Islet precursor cell (in vitro differentiated cells): ENCODE measurements at regions not wholly inside any gene's neighbourhood (a gene's known extent, or its start where the extent isn't known, plus 50 kb on each side); places are given as distances from the start of the nearest gene placed in this dataset.
A peak's percentile ranks its signal among the peaks of the same experiment; 100 is the strongest.

Experiments
- DNase-seq: peaks from one replicate; pipeline ENCODE4 v3.0.0-alpha.2; 2018

GRCh38 chr9:79000230-79001002, 571.3 kb upstream of the TLE4 start:
- no peak for DNase-seq

DNA sequence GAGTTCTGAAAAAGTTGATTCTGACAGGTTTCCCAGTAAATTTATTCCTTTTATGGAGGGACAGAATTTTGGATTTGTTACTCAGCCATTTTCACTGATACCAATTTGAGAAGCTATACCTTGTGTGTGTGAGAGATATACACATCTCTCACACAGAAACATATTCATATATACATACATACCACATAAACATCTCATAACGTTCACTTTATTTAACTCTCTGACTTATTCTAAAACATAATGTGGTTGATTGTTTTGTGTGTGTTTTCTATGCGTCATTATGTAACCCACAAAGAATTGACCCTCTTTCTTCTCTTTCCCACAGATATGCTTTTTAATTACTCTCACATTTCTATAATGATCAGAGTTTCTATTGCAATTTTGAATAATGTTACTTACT, 570.8 kb upstream of the TLE4 start:
- DNase-seq, result no peak

DNA sequence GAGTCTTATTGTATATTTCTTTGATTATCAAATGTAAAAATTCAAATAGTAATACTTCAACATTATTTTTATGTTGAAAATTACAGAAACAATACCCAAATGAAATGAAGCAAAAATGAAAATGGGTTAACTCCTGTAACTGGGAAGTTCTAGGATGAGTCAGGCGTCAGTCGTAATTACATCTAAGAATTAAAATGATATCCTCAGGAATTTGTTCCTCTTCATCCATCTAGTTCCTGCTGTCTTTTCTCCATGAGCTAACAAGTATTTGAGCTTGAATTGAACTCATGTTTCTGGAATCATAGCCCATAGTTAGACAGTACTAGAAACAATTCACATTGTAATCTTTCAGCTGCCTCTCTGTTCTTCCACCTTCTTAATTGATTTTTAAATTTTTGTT, 568.3 kb upstream of the TLE4 start:
- DNase-seq, result no peak

DNA sequence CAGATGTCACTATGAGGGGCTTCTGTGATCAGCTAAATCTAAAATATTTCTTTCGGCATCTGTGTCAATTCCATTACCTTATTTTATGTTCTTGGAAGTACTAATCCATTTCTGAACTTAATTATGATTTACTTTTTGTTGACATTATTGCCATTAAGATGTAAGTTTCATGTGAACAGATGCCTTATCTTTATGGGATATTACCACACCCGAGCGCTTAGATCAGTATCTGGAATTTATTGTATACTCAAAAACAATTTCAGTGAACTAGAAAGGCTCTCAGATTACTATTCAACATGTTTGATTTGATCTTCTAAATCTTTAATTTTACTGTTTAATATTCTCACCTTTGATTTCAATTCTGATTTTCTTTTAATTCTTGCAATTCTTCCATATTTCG, 567.7 kb upstream of the TLE4 start:
- no peak for DNase-seq

DNA sequence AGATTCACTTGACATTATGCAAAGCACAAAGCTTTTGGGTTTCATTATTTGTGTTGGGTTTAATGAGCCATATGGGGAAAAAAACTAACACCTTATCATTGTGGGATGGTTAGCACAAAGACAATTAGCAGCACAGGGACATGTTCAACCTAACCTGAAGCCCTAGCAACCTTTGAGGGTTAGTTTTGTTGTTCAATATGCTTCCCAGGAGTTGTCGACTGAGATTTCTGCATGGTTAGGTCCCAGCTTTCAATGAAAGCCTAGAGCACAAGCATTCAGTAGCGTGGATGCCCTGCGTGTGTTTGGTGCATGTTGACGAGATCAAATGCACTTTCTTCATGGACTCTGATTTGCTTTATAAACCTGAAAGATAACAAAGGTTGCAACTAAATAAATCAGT, 565.2 kb upstream of the TLE4 start:
- DNase-seq, result no peak

DNA sequence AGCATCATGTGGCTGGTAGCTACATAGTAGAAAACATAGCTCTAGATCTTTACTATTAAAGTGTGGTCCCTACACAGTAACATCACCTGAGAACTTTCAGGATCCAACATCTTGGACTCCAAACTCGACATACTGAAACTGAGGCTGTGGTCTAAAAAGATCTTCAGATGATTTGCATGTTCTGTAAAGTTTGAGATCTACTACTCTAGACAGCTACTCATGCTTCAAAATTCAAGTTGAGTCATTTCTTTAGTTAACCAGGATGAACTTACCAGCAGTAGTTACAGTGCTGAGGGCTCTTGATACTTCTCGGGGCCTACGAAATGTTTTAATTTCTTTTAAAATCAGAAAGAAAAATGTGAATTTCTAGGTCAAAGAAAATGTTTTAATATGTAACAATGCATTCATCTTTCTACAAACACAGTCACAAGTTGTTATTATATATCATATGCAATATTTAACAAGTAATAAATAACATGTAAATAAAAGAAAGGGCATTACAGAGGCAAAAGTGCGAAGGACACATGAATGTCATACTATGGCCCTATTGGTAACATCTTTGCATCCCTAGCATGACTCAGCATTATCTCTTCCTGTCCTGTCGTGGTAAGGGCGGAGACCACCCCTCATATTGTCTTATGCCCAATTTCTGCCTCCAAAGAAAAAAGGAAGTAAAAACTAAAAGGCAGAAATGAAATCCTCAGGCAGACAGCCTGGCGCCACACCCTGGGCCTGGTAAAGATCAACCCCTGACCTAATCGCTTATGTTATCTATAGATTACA, 563.9 kb upstream of the TLE4 start:
- no peak for DNase-seq

GRCh38 chr9:79008916-79009315, 562.8 kb upstream of the TLE4 start:
- no peak for DNase-seq

- no peak for DNase-seq
Observed at GRCh38 chr9:79011461-79011860, 560.3 kb upstream of the TLE4 start.

- DNase-seq, result no peak
Observed at GRCh38 chr9:79012561-79012960, 559.2 kb upstream of the TLE4 start.

- no peak for DNase-seq
Observed at GRCh38 chr9:79013715-79014610, 557.8 kb upstream of the TLE4 start.

DNA sequence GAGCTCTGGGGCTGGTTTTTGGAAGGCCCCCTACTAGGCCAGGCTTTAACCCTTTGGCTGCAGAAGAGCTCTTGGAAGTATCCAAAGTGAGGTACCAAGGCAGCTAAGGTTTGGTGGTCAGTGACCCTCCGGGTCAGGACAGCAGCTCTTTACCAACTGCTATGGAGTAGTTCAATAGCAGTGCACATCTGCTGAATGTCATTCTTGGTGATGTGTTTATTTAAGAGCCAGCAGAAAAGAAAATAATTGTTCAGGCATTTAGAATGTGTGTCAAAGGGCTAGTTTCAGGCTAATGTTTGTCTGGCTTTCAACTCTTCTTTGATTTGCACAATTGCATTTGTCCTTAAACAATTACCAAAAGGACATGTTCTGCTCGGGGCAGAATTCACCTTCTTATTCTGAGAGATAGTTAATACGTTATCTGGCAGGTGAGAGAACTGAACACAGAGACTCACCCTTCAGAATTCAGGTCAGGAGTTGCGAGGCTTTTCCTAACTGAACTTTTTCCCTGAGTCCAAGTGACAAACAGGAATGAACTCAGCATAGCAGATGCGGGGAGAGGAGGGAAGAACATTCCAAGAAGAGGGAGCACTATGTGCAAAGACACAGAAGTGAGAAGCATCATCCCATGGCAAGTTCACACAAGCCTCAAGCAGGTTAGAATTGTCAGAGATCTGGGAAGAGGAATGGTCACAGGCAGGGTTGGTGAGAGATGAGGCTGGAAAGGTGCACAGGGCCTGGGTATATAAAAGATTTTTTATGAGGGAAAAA, 556.7 kb upstream of the TLE4 start:
- DNase-seq, result no peak

- DNase-seq, result no peak
Observed at GRCh38 chr9:79015951-79016350, 555.8 kb upstream of the TLE4 start.

- DNase-seq, result no peak
Observed at GRCh38 chr9:79020276-79020675, 551.5 kb upstream of the TLE4 start.

DNA sequence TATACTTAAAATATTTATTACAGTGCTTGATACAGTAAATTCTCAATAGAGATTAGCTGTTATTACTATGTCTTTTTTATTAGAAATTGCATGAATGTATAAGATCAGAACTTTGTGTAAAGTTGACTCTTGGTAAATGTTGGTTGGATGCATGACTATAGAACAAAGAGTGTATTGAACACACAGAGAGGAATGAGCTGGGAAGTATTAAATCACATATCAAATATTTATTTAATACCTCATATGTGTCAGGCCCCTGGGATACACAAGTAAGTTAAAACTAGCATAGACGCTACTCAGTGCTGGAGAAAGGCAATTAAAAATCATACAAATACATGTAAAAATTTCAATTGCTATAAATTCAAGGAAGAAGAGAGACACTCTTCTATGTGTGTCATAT, 550.7 kb upstream of the TLE4 start:
- no peak for DNase-seq

DNA sequence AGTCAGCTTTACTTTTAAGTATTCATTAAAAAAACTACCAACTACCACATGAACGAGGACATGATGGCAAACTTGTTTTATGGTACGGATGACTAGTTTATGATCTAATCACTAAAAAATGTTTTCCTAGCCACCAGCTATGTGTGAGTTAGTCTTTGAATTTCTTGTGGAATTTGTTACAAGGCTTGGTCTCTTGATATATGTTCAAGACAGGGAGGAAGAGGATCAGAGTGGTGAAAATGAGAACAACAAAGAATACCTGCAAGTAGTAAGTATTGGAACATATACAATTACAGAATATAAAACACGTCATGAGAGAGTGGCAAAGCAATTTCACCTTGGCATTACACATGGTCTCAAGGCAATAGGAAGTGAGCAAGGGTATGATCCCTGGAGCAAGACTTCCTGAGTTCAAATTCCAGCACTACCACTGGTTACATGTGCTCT, 548.6 kb upstream of the TLE4 start:
- DNase-seq, result no peak

GRCh38 chr9:79026316-79026715, 545.4 kb upstream of the TLE4 start:
- peak; percentile 57 for DNase-seq

DNA sequence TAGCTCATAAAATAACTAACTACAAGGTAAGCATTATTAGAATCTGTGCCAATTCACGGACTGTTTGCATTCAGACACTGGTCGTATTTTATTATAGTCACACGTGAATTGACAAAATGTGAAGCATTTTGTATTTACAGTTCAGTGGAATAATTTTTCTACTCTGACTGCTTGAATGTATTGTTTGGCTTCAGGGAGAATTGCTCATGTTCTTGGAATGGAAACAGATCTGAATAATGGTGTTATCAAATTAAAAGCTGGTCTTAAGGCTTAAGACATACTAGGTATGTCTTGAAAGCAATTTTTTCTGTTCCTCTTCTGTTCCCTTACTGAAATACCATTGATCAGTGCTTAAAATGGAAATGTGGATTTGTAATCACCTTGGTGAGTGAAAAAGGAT, 543.7 kb upstream of the TLE4 start:
- DNase-seq, result no peak

- DNase-seq, result no peak
Observed at GRCh38 chr9:79034583-79034982, 537.2 kb upstream of the TLE4 start.

GRCh38 chr9:79037338-79037737, 534.4 kb upstream of the TLE4 start:
- no peak for DNase-seq

DNA sequence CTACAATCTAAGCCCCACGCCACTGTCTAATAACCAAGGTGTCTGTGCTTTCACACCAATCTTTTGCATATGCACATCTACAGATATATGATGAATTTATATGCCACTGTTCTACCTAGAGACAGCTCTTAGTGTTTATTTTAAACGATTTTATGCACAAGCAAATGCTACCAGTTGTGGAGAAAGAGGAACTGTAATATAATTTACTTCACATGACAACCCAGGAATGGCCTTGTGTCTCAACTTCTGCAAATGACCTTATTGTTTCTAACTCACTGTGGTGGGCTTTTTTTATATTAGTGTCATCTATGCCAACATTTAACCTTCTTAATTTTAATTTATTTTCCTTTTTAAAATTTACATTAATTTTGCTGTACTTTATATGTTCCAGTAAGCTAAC, 531.1 kb upstream of the TLE4 start:
- no peak for DNase-seq

GRCh38 chr9:79041266-79041665, 530.5 kb upstream of the TLE4 start:
- no peak for DNase-seq

- no peak for DNase-seq
Observed at GRCh38 chr9:79043916-79044315, 527.8 kb upstream of the TLE4 start.

DNA sequence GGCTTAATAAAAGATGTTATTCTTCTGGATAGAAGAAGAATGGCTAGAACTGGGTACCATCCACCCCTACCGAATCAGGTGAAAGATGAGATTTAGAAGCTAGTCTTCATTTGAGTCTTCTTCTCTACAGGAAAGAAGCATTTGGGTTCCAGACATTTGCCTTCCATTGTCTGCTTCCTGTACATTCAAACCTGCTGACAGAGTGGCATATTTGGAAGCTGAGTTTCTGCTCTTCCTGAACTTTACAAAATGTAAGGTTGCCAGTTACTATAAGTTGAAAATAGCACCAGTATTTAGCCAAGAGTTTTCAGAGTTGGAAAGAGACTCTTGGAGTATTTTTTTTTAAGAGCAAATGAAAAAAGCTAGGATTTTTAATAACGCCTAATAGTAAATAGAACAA, 525.4 kb upstream of the TLE4 start:
- DNase-seq, result no peak
